GM12864 (cell line): ENCODE measurements at regions not wholly inside any gene's neighbourhood (a gene's known extent, or its start where the extent isn't known, plus 50 kb on each side); places are given as distances from the start of the nearest gene placed in this dataset.

Experiments used
- DNase-seq: peaks from one replicate; pipeline ENCODE4 v3.0.0-alpha.2; 2011; ENCODE audit warnings: low read depth
- H3K4me3 ChIP-seq: 2 replicates; pipeline ENCODE4 v1.5.1; 2011; ENCODE audit warnings: mild to moderate bottlenecking, low read depth, low read length, control low read depth
- CTCF ChIP-seq: IDR thresholded peaks from 2 replicates; pipeline ENCODE4 v1.5.1; 2011; ENCODE audit warnings: low read depth, mild to moderate bottlenecking, moderate library complexity, low read length, control low read depth, inconsistent platforms; ENCODE audit errors: missing control alignments

- DNase-seq = no peak
- H3K4me3 ChIP-seq = no peak overlapping the region
- TF ChIP-seq CTCF = no peak
These were observed 615.7 kb upstream of the ARID1B start for GRCh38 chr6:156161471-156161870.

GRCh38 chr6:156160795-156161165, 616.4 kb upstream of the ARID1B start:
- TF ChIP-seq CTCF = no peak
- no peak overlapping the region for H3K4me3 ChIP-seq
- no peak for DNase-seq

- no peak overlapping the region for H3K4me3 ChIP-seq
- TF ChIP-seq CTCF = no peak
- DNase-seq = no peak
These were observed 617.0 kb upstream of the ARID1B start for GRCh38 chr6:156160007-156160794.

GRCh38 chr6:156154896-156155295, 622.3 kb upstream of the ARID1B start:
- TF ChIP-seq CTCF = no peak
- no peak for DNase-seq
- H3K4me3 ChIP-seq = no peak overlapping the region

GRCh38 chr6:156150391-156150790, 626.8 kb upstream of the ARID1B start:
- no peak for DNase-seq
- TF ChIP-seq CTCF = no peak
- no peak overlapping the region for H3K4me3 ChIP-seq

- TF ChIP-seq CTCF = no peak
- no peak overlapping the region for H3K4me3 ChIP-seq
- DNase-seq = no peak
These were observed 630.3 kb upstream of the ARID1B start for GRCh38 chr6:156146891-156147290.
